Upper lobe of right lung (tissue), 1 donor: ENCODE measurements at regions not wholly inside any gene's neighbourhood (a gene's known extent, or its start where the extent isn't known, plus 50 kb on each side); places are given as distances from the start of the nearest gene placed in this dataset.
A peak's percentile ranks its signal among the peaks of the same experiment; 100 is the strongest.

Experiments
- ATAC-seq: fragments of 200-7000 bp; cut with Tn5 transposase; one replicate; pipeline ENCODE4 v1.9.1; 2020; ENCODE audit warnings: mild to moderate bottlenecking, moderate library complexity
- DNase-seq: peaks from one replicate; pipeline ENCODE4 v3.0.0-alpha.2; 2020
- H3K27ac ChIP-seq: fragments of 200-600 bp; one replicate; pipeline ENCODE4 v1.8.0; 2022
- H3K27me3 ChIP-seq: fragments of 200-600 bp; one replicate; pipeline ENCODE4 v1.8.0; 2022; ENCODE audit warnings: mild to moderate bottlenecking
- H3K36me3 ChIP-seq: fragments of 200-600 bp; one replicate; pipeline ENCODE4 v1.8.0; 2022
- H3K4me1 ChIP-seq: fragments of 200-600 bp; one replicate; pipeline ENCODE4 v1.8.0; 2022
- H3K4me3 ChIP-seq: fragments of 200-600 bp; one replicate; pipeline ENCODE4 v1.8.0; 2022; ENCODE audit warnings: mild to moderate bottlenecking
- H3K9me3 ChIP-seq: fragments of 200-600 bp; one replicate; pipeline ENCODE4 v1.8.0; 2022
- intact Hi-C: fragments of 100-400 bp; cut with DNase I; formaldehyde crosslinking; loops from one replicate; pipeline ENCODE4 v1.11.0; 2022
- TF ChIP-seq, protein P1 (sequence below): fragments of 200-600 bp; IDR thresholded peaks from one replicate; pipeline ENCODE4 v1.8.0; 2022; ENCODE audit warnings: antibody characterized with exemption
- donor health status: DM: no; HTN: yes; CAD: no; lungs with severe emphysema.

DNA sequence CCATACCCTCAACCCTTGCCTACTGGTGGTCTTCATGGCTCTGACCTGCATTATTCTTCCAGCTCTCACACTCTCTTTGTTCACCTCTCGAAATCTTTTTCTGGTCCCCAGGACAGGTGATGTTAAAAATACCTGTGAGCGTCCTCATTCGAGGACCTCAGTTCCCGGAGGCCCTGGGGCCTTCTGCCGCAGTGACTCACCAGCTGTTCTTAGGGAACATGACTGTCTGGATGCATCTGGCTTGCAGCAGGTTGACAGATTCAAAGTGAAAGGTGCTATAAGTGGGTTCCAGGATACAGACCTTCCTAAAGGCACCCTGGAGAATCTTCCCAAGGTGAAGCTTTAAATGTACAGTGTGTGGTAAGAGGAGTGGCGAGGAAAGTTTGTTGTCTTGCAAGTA lies 210.4 kb upstream of the KCNG1 start:
- ATAC-seq (no peak), DNase-seq (no peak)
- Histone ChIP-seq H3K27ac (no peak overlapping the region), H3K9me3 (no peaks in the 10 kb centered on the region), H3K27me3 (peaks cover 4% of the 10 kb centered on the region), H3K36me3 (no peaks in the 10 kb centered on the region), H3K4me1 (no peaks in the 10 kb centered on the region), H3K4me3 (no peak overlapping the region)
- TF ChIP-seq, protein P1, sequence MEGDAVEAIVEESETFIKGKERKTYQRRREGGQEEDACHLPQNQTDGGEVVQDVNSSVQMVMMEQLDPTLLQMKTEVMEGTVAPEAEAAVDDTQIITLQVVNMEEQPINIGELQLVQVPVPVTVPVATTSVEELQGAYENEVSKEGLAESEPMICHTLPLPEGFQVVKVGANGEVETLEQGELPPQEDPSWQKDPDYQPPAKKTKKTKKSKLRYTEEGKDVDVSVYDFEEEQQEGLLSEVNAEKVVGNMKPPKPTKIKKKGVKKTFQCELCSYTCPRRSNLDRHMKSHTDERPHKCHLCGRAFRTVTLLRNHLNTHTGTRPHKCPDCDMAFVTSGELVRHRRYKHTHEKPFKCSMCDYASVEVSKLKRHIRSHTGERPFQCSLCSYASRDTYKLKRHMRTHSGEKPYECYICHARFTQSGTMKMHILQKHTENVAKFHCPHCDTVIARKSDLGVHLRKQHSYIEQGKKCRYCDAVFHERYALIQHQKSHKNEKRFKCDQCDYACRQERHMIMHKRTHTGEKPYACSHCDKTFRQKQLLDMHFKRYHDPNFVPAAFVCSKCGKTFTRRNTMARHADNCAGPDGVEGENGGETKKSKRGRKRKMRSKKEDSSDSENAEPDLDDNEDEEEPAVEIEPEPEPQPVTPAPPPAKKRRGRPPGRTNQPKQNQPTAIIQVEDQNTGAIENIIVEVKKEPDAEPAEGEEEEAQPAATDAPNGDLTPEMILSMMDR, result no peak
- intact Hi-C loops, result no loop called here

- no peaks in the 10 kb centered on the region for H3K9me3 ChIP-seq
- no peak overlapping the region for H3K4me3 ChIP-seq
- no peak for ATAC-seq
- TF ChIP-seq, protein P1, result no peak
- intact Hi-C loops, result no loop called here
- DNase-seq, result no peak
- H3K4me1 ChIP-seq, result no peaks in the 10 kb centered on the region
- no peaks in the 10 kb centered on the region for H3K27me3 ChIP-seq
- no peak overlapping the region for H3K27ac ChIP-seq
- H3K36me3 ChIP-seq, result no peaks in the 10 kb centered on the region
Measured at GRCh38 chr20:51230727-51231126, 207.8 kb upstream of the KCNG1 start.

DNA sequence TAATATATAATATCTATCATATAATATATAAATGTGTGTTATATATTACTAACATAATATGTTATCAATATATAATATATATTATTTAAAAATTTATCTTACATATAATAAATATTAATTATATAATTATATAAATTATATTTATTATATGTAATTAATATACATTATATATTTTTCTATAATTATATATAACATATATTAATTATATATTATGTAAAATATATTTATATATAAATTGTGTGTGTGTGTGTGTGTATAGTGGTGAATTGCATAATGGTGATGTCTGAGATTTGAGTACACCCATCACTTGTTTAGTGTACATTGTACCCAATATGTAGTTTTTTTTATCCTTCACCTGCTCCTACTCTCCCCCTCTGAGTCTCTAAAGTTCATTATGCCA lies 205.9 kb upstream of the KCNG1 start:
- TF ChIP-seq, protein P1, result no peak
- H3K4me1 ChIP-seq, result no peaks in the 10 kb centered on the region
- no peak for DNase-seq
- ATAC-seq, result no peak
- H3K36me3 ChIP-seq, result no peaks in the 10 kb centered on the region
- H3K9me3 ChIP-seq, result no peaks in the 10 kb centered on the region
- H3K27ac ChIP-seq, result no peak overlapping the region
- intact Hi-C loops, result no loop called here
- no peaks in the 10 kb centered on the region for H3K27me3 ChIP-seq
- no peak overlapping the region for H3K4me3 ChIP-seq

DNA sequence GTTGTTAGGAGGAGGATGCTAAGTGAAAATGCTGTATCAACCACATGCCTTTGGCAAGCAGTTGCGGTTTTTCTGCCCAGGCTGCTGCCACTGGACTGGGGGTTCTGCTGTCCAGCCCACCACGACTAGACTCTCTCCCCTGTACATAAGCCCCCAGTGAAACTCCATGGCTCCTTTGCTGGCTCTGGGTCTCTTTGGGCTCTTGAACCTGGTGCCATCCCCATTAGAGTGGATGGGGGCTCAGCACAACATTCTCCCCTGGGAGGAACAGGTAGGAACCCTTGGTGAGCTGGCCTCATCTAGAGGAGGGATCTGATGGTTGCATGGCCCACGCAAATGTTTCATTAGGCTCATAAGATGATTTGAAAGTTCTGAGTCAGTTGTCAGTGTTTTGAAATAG lies 204.8 kb upstream of the KCNG1 start:
- ATAC-seq (no peak), DNase-seq (no peak)
- Histone ChIP-seq H3K27me3 (no peaks in the 10 kb centered on the region), H3K9me3 (no peaks in the 10 kb centered on the region), H3K4me1 (no peaks in the 10 kb centered on the region), H3K36me3 (no peaks in the 10 kb centered on the region), H3K4me3 (no peak overlapping the region), H3K27ac (no peak overlapping the region)
- TF ChIP-seq, protein P1, result no peak
- intact Hi-C loops, result no loop called here

- H3K9me3 ChIP-seq, result no peaks in the 10 kb centered on the region
- DNase-seq (no peak), ATAC-seq (no peak)
- H3K27me3 ChIP-seq, result peaks cover 26% of the 10 kb centered on the region
- intact Hi-C loops, result no loop called here
- H3K27ac ChIP-seq, result no peak overlapping the region
- no peaks in the 10 kb centered on the region for H3K4me1 ChIP-seq
- H3K36me3 ChIP-seq, result no peaks in the 10 kb centered on the region
- H3K4me3 ChIP-seq, result no peak overlapping the region
- TF ChIP-seq, protein P1, result no peak
Measured at GRCh38 chr20:51223183-51223720, 200.3 kb upstream of the KCNG1 start.

DNA sequence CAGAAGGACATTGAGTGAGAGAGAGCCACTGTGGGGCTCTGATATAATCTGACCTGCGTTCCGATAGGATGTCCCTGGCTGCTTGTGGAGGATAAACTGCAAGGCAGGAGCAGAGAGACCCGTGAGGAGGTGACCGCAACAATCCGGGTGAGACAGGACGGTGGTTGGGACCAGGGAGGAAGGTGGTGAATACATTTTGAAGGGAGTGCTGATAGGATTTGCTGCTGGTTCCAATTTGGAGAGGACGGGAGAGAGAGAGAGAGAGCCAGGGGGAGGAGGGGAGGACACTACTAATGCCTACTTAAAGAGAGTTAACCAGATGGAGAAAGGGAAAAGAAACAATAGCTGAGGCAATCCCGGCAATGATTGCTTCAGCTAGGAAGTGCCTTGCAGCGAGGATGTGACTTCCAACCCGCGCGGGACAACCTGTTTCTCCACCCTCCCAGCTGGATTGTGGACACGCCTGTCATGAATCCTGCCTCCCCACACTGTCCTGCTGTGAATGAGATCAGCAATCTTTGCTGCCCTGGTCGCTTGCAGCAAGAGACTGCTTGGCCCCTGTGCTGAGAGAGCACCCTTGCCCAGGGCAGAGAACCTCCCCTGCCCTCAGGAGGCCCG lies 199.0 kb upstream of the KCNG1 start:
- TF ChIP-seq, protein P1, result no peak
- Histone ChIP-seq H3K27me3 (peaks cover 33% of the 10 kb centered on the region), H3K4me1 (no peaks in the 10 kb centered on the region), H3K9me3 (no peaks in the 10 kb centered on the region), H3K36me3 (no peaks in the 10 kb centered on the region), H3K27ac (no peak overlapping the region), H3K4me3 (no peak overlapping the region)
- intact Hi-C loops, result no loop called here
- DNase-seq (no peak), ATAC-seq (peak; percentile 17)
